Loucy (cell line): ENCODE measurements at regions not wholly inside any gene's neighbourhood (a gene's known extent, or its start where the extent isn't known, plus 50 kb on each side); places are given as distances from the start of the nearest gene placed in this dataset.

ENCODE experiments used
- EZH2phosphoT487 ChIP-seq: fragments of 200-600 bp; IDR thresholded peaks from 2 replicates; pipeline ENCODE4 v1.6.1; 2018; ENCODE audit warnings: antibody characterized with exemption, mild to moderate bottlenecking, moderate library complexity, borderline replicate concordance
- TF ChIP-seq, protein P1 (sequence below): fragments of 200-600 bp; sonication (generic); conservative IDR thresholded peaks from 2 replicates; pipeline ENCODE4 v1.5.1; 2014; ENCODE audit warnings: mild to moderate bottlenecking, antibody characterized with exemption, low read length

DNA sequence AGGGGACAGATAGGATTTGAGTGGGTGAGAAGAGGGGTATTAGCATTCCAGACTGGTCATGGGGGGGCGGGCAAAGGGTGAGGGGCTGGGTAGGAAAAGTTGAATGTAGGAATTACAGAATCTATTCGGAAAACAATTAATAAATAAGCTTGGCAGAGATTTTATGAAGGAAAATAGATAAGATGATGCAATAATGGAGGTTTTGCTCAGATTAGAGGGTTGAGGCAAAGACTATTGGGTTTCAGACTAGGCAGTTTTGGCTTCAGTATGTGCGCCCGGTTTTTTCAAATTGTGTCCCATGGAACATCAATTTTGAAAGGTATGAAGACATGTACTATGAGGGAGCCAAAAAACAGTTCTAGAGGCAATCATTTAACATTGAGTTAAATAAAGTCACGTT is 410.6 kb downstream of the SPRY1 start:
- TF ChIP-seq, protein P1, sequence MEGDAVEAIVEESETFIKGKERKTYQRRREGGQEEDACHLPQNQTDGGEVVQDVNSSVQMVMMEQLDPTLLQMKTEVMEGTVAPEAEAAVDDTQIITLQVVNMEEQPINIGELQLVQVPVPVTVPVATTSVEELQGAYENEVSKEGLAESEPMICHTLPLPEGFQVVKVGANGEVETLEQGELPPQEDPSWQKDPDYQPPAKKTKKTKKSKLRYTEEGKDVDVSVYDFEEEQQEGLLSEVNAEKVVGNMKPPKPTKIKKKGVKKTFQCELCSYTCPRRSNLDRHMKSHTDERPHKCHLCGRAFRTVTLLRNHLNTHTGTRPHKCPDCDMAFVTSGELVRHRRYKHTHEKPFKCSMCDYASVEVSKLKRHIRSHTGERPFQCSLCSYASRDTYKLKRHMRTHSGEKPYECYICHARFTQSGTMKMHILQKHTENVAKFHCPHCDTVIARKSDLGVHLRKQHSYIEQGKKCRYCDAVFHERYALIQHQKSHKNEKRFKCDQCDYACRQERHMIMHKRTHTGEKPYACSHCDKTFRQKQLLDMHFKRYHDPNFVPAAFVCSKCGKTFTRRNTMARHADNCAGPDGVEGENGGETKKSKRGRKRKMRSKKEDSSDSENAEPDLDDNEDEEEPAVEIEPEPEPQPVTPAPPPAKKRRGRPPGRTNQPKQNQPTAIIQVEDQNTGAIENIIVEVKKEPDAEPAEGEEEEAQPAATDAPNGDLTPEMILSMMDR: no peak
- no peak for TF ChIP-seq EZH2phosphoT487
